HCT116 (cell line): ENCODE measurements at regions not wholly inside any gene's neighbourhood (a gene's known extent, or its start where the extent isn't known, plus 50 kb on each side); places are given as distances from the start of the nearest gene placed in this dataset.

Experiments
- ATAC-seq: fragments of 200-7000 bp; cut with Tn5 transposase; 2 replicates; pipeline ENCODE4 v1.9.1; 2020; ENCODE audit warnings: mild to moderate bottlenecking, moderate library complexity
- BruUV-seq: library from RNA; stranded (reverse); fragments of 400-500 nt; replicated peaks from 2 replicates; lab custom pipeline; 2021; lab: Mats Ljungman, UMichigan
- CTCF ChIA-PET: fragments of 300-600 bp; sonication (Branson Sonifier 250); formaldehyde crosslinking; loops from one replicate; lab custom pipeline; 2021; ENCODE audit warnings: antibody characterized with exemption; lab: Charles Lee
- POLR2A ChIA-PET: fragments of 300-600, 350-600 bp; sonication (Branson Sonifier 250); formaldehyde crosslinking; loops from one replicate; lab custom pipeline; 2021; ENCODE audit warnings: antibody characterized with exemption; lab: Charles Lee
- RAD21 ChIA-PET, 2 experiments: fragments of 300-600 bp; sonication (Branson Sonifier 250); formaldehyde crosslinking; loops; one replicate each; lab custom pipeline; 2023; ENCODE audit warnings: low total read pairs in 2 of 2; ENCODE audit not compliant: uncharacterized antibody in 2 of 2, unreplicated experiment in 2 of 2, low non-redundant PET in 1 of 2; lab: Charles Lee
- DNase-seq: peaks from one replicate; pipeline ENCODE4 v3.0.0-alpha.2; 2010; ENCODE audit warnings: low read depth, low spot score
- H2AFZ ChIP-seq: fragments of 200-600 bp; shearing (Covaris generic), sonication (generic); 2 replicates; pipeline ENCODE4 v1.6.1; 2017; ENCODE audit warnings: low read depth, mixed run types, mixed read lengths, antibody characterized with exemption, low read length; ENCODE audit not compliant: poor library complexity, severe bottlenecking
- H3K27ac ChIP-seq: 2 replicates; pipeline ENCODE4 v1.5.1; 2012; ENCODE audit warnings: low read depth, low read length
- H3K27me3 ChIP-seq: fragments of 200-600 bp; sonication (generic); 2 replicates; pipeline ENCODE4 v1.6.1; 2016; ENCODE audit warnings: mixed run types, low read length, mixed read lengths; ENCODE audit not compliant: insufficient read depth
- H3K36me3 ChIP-seq, 2 experiments: fragments of 200-500 bp in 1 of 2; fragments of 200-600 bp in 1 of 2; sonication (Bioruptor generic) in 1 of 2; sonication (generic) in 1 of 2; 2 replicates each; pipeline versions ENCODE4 v1.5.1 to v1.6.1; 2014 to 2016; ENCODE audit warnings: low read length in 2 of 2, inconsistent platforms in 1 of 2, mixed read lengths in 1 of 2, mixed run types in 1 of 2; ENCODE audit not compliant: insufficient read depth in 2 of 2, control insufficient read depth in 1 of 2
- H3K4me1 ChIP-seq, 2 experiments: fragments of 200-600 bp in 1 of 2; sonication (generic) in 1 of 2; 2 replicates each; pipeline versions ENCODE4 v1.5.1 to v1.6.1; 2012 to 2017; ENCODE audit warnings: low read length in 2 of 2, inconsistent platforms in 1 of 2, mild to moderate bottlenecking in 1 of 2, mixed read lengths in 1 of 2, mixed run types in 1 of 2, moderate library complexity in 1 of 2; ENCODE audit not compliant: insufficient read depth in 2 of 2, control insufficient read depth in 1 of 2
- H3K4me2 ChIP-seq: fragments of 200-600 bp; sonication (generic); 2 replicates; pipeline ENCODE4 v1.6.1; 2017; ENCODE audit warnings: mixed run types, low read length, mixed read lengths
- H3K4me3 ChIP-seq, 2 experiments: fragments of 200-600 bp in 1 of 2; sonication (generic) in 1 of 2; replicated peaks in 1 of 2; 2 replicates each; pipeline ENCODE4 v1.5.1; 2011 to 2016; ENCODE audit warnings: low read length in 2 of 2, control low read depth in 1 of 2, low read depth in 1 of 2, mild to moderate bottlenecking in 1 of 2, mixed read lengths in 1 of 2, mixed run types in 1 of 2
- H3K79me2 ChIP-seq: fragments of 200-600 bp; sonication (generic); 2 replicates; pipeline ENCODE4 v1.6.1; 2017; ENCODE audit warnings: mild to moderate bottlenecking, mixed run types, low read length, moderate library complexity, mixed read lengths; ENCODE audit not compliant: insufficient read depth
- H3K9ac ChIP-seq: fragments of 200-600 bp; sonication (generic); 2 replicates; pipeline ENCODE4 v1.6.1; 2016; ENCODE audit warnings: low read length, mixed read lengths
- H3K9me2 ChIP-seq: fragments of 200-600 bp; sonication (generic), shearing (Covaris generic); 2 replicates; pipeline ENCODE4 v1.6.1; 2017; ENCODE audit warnings: mixed run types, mild to moderate bottlenecking, moderate library complexity; ENCODE audit not compliant: insufficient read depth
- H3K9me3 ChIP-seq, 2 experiments: fragments of 200-500 bp in 1 of 2; fragments of 200-600 bp in 1 of 2; sonication (Bioruptor generic) in 1 of 2; sonication (generic) in 1 of 2; 2 replicates each; pipeline ENCODE4 v1.6.1; 2014 to 2017; ENCODE audit warnings: low read length in 2 of 2, mixed read lengths in 2 of 2, inconsistent platforms in 1 of 2, low read depth in 1 of 2, mild to moderate bottlenecking in 1 of 2, mixed run types in 1 of 2, moderate library complexity in 1 of 2; ENCODE audit not compliant: control insufficient read depth in 1 of 2, insufficient read depth in 1 of 2
- H4K20me1 ChIP-seq: fragments of 200-600 bp; sonication (generic), shearing (Covaris generic); 2 replicates; pipeline ENCODE4 v1.6.1; 2017; ENCODE audit warnings: mixed run types, mild to moderate bottlenecking, moderate library complexity; ENCODE audit not compliant: insufficient read depth
- CEBPB ChIP-seq: IDR thresholded peaks from 2 replicates; pipeline ENCODE4 v1.6.1; 2012; ENCODE audit warnings: low read depth
- CTCF ChIP-seq, 3 experiments: fragments of 200-600 bp in 1 of 3; sonication (generic) in 1 of 3; IDR thresholded peaks in 2 of 3; conservative IDR thresholded peaks in 1 of 3; 2 replicates each; pipeline ENCODE4 v1.5.1; 2012 to 2017; ENCODE audit warnings: low read depth in 2 of 3, low read length in 2 of 3, antibody characterized with exemption in 1 of 3, borderline replicate concordance in 1 of 3, control low read depth in 1 of 3, mild to moderate bottlenecking in 1 of 3, mixed read lengths in 1 of 3, mixed run types in 1 of 3, moderate library complexity in 1 of 3; ENCODE audit not compliant: insufficient read depth in 1 of 3
- EGR1 ChIP-seq: IDR thresholded peaks from 2 replicates; pipeline ENCODE4 v1.6.1; 2012; ENCODE audit warnings: low read depth
- ELF1 ChIP-seq: IDR thresholded peaks from 2 replicates; pipeline ENCODE4 v1.6.1; 2012; ENCODE audit warnings: low read depth, borderline replicate concordance
- EZH2phosphoT487 ChIP-seq: fragments of 200-600 bp; IDR thresholded peaks from 2 replicates; pipeline ENCODE4 v1.6.1; 2018; ENCODE audit warnings: antibody characterized with exemption, borderline replicate concordance
- JUND ChIP-seq: IDR thresholded peaks from 2 replicates; pipeline ENCODE4 v1.6.1; 2012
- MAX ChIP-seq: IDR thresholded peaks from 2 replicates; pipeline ENCODE4 v1.6.1; 2012
- POLR2AphosphoS5 ChIP-seq: IDR thresholded peaks from 2 replicates; pipeline ENCODE4 v1.6.1; 2011; ENCODE audit warnings: mild to moderate bottlenecking, low read depth, low read length, moderate library complexity
- RAD21 ChIP-seq: IDR thresholded peaks from 2 replicates; pipeline ENCODE4 v1.6.1; 2012; ENCODE audit warnings: low read depth, mild to moderate bottlenecking
- REST ChIP-seq: IDR thresholded peaks from 2 replicates; pipeline ENCODE4 v1.6.1; 2012; ENCODE audit warnings: low read depth
- SRF ChIP-seq: IDR thresholded peaks from 2 replicates; pipeline ENCODE4 v1.6.1; 2012; ENCODE audit warnings: low read depth
- YY1 ChIP-seq: IDR thresholded peaks from 2 replicates; pipeline ENCODE4 v1.6.1; 2011; ENCODE audit warnings: low read length, low read depth, moderate library complexity, mild to moderate bottlenecking; ENCODE audit not compliant: insufficient replicate concordance; ENCODE audit errors: extremely low read depth
- ZNF274 ChIP-seq: fragments of 200-500 bp; sonication (Bioruptor generic); IDR thresholded peaks from 2 replicates; pipeline ENCODE4 v1.6.1; 2014; ENCODE audit warnings: mild to moderate bottlenecking, low read depth, low read length, inconsistent platforms
- intact Hi-C: fragments of 100-400 bp; cut with micrococcal nuclease; formaldehyde crosslinking; loops from 2 replicates; pipeline ENCODE4 v1.10.0; 2022

GRCh38 chr12:72738811-72739210 lies 466.6 kb downstream of the TRHDE start:
- Histone ChIP-seq H3K9ac (no peak overlapping the region), H3K79me2 (no peaks in the 10 kb centered on the region), H3K27me3 (no peaks in the 10 kb centered on the region), H3K9me3 (no peaks in the 10 kb centered on the region), H3K4me2 (no peak overlapping the region), H3K36me3 (no peaks in the 10 kb centered on the region), H3K4me1 (no peaks in the 10 kb centered on the region), H3K4me3 (no peak overlapping the region), H3K9me2 (no peaks in the 10 kb centered on the region), H4K20me1 (no peaks in the 10 kb centered on the region), H3K27ac (no peak overlapping the region), H2AFZ (no peak overlapping the region)
- POLR2A ChIA-PET = no interaction called here
- TF ChIP-seq SRF = no peak
- no peak for TF ChIP-seq ELF1
- no peak for TF ChIP-seq EZH2phosphoT487
- TF ChIP-seq MAX = no peak
- TF ChIP-seq EGR1 = no peak
- TF ChIP-seq JUND = no peak
- no peak for TF ChIP-seq REST
- TF ChIP-seq CEBPB = no peak
- no peak for TF ChIP-seq YY1
- TF ChIP-seq CTCF (IDR thresholded peaks at IDR 0.05 in 2 of 3, conservative IDR thresholded peaks at IDR 0.05 in 1 of 3; ENCODE audit: borderline replicate concordance in 1 of 3, insufficient read depth in 1 of 3, low read depth in 2 of 3, low read length in 2 of 3) = no peak
- TF ChIP-seq POLR2AphosphoS5 = no peak
- no peak for TF ChIP-seq ZNF274
- TF ChIP-seq RAD21 = no peak
- intact Hi-C loops = no loop called here
- DNase-seq = no peak
- RAD21 ChIA-PET = no interaction called here
- BruUV-seq = no TSS peak
- no peak for ATAC-seq
- CTCF ChIA-PET = no interaction called here
